ENCODE measurements at regions not wholly inside any gene's neighbourhood (a gene's known extent, or its start where the extent isn't known, plus 50 kb on each side); places are given as distances from the start of the nearest gene placed in this dataset.

DNA sequence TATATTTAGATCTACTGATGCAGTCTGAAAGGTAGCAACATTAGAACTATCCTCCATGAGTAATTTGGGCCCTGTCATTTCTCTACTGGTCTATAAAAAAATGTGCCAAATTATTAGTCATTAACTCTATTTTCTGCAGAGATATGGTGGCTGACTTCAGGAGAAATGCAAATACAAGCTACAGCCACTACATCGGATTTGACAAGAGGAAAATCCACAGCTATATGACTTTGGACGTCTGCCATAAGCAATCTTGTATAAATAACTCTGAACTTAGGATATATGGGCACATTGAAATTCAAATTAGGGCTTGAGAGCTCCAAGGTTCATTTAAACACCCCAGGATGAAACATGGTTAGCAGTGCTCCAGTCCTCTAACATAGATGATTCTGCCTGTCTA lies 983.0 kb upstream of the LRFN5 start:
- H3K4me3 ChIP-seq (ENCODE audit: low read depth, low read length), result no peak overlapping the region
- TF ChIP-seq CTCF (IDR thresholded peaks at IDR 0.05; ENCODE audit: insufficient read depth, low read depth, low read length, missing control alignments), result no peak
- no peak for DNase-seq (ENCODE audit: low read depth)

- DNase-seq (ENCODE audit: low read depth), result no peak
- no peak overlapping the region for H3K4me3 ChIP-seq (ENCODE audit: low read depth, low read length)
- TF ChIP-seq CTCF (IDR thresholded peaks at IDR 0.05; ENCODE audit: insufficient read depth, low read depth, low read length, missing control alignments), result no peak
Measured at GRCh38 chr14:40618225-40618898, 988.3 kb upstream of the LRFN5 start.

DNA sequence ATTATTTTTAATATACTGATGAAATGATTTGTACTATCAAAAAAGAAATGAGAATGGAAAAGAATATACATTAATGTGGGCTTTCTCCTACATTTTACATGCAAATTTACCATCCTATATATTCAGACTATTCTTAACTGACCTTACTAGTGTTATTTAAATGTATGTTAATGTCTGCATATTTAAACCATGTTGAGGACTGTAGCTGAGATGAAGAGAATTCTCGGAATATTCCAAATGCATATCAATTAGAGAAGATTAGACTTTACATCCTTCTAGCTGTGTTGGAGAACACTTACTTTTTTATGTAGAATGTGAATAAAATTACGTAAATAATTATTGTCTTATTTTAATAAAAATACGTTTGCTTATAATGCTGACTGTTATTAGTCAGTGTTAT lies 990.1 kb upstream of the LRFN5 start:
- TF ChIP-seq CTCF (IDR thresholded peaks at IDR 0.05; ENCODE audit: insufficient read depth, low read depth, low read length, missing control alignments), result no peak
- H3K4me3 ChIP-seq (ENCODE audit: low read depth, low read length), result no peak overlapping the region

DNA sequence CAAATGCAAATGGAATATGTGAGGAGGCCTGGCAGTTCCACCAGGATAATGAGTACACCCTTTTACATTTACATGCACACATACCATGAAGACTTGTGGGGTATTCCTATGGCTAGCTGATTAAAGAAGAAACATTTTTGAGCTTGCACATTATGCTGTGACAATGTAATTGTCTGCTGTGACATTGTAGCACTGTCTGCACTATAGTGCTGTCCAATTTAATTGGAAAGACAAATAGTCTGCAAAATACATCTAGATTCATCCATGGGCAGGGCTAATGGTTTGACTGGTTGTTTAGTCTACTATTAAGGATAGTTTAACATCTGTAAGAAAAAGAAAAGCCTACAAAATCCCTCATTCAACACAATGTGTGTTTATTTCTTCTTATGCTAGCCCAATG lies 1005.6 kb upstream of the LRFN5 start:
- no peak for TF ChIP-seq CTCF (IDR thresholded peaks at IDR 0.05; ENCODE audit: insufficient read depth, low read depth, low read length, missing control alignments)
- no peak overlapping the region for H3K4me3 ChIP-seq (ENCODE audit: low read depth, low read length)
- no peak for DNase-seq (ENCODE audit: low read depth)

More for the DNA sequence above, 990.1 kb upstream of the LRFN5 start:
- no peak for DNase-seq (ENCODE audit: low read depth)

DNA sequence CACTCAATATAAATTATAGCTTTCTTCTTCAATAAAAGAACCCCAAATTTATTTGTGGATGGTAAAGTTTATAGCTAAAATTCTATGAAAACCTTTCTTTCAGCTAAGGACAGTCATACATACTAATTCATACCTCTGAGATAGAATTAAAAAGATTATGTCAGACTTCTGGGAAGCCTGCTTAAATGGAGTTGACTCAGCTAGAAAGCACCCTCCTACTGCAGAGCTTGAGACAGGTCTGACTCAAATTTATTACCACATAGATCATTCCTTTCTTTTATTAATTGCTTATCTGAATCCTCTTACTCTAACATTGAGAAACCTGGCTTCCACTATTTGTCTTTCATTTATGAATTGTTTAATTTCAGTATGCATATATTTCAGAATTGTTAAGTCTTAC lies 1007.0 kb upstream of the LRFN5 start:
- no peak for DNase-seq (ENCODE audit: low read depth)
- TF ChIP-seq CTCF (IDR thresholded peaks at IDR 0.05; ENCODE audit: insufficient read depth, low read depth, low read length, missing control alignments), result no peak
- no peak overlapping the region for H3K4me3 ChIP-seq (ENCODE audit: low read depth, low read length)

DNA sequence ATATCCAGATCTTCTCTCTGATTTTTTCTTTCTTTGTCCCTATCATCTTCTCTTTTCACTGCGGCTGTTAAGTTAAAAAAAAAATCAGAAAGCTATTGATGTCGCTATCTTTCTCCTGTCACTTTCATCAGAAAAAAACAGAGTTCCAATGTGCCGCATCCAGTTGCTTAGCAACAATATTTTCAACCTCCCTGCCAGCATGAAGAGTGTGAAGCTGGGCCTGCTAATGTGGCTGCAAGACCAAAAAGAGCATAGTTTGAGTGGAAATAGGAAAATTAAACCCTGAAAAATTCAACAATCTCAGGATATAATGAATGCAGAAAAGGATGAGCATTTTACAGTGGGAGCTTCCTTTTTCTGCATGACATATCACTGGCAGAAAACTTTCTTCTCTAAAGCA lies 1025.4 kb upstream of the LRFN5 start:
- no peak overlapping the region for H3K4me3 ChIP-seq (ENCODE audit: low read depth, low read length)
- no peak for DNase-seq (ENCODE audit: low read depth)
- TF ChIP-seq CTCF (IDR thresholded peaks at IDR 0.05; ENCODE audit: insufficient read depth, low read depth, low read length, missing control alignments), result no peak

DNA sequence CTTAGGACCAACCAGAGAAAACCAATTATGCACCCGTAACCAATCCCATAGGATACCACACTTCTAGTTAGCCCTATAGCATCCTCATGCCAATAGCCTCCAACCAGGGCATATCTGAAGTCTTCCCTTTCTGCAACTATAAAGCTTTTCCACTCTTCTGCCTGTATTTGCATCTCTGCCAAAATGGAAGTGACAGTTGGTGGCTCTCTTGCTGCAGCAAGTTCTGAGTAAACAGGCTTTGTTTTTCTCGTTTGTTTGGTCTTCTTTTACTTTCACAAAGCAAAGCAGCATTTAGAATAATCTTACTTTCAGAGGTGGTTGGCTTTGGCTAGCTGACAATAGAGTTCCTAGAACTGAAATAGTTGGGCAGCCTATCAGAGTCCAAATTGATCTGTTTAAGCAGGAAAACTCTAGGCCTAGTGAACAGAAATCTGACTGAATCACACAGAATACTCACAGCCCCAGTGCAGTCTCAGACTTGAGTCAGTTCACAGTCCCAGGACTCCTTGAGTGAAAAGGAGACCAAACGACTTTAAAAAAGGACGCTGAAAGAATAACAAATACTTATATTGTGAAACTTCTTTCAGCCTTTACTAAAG lies 1029.7 kb upstream of the LRFN5 start:
- no peak for TF ChIP-seq CTCF (IDR thresholded peaks at IDR 0.05; ENCODE audit: insufficient read depth, low read depth, low read length, missing control alignments)
- peak; percentile 0 for DNase-seq (ENCODE audit: low read depth)
- H3K4me3 ChIP-seq (ENCODE audit: low read depth, low read length), result no peak overlapping the region

Data from GM12865 (cell line).